ENCODE measurements at regions not wholly inside any gene's neighbourhood (a gene's known extent, or its start where the extent isn't known, plus 50 kb on each side); places are given as distances from the start of the nearest gene placed in this dataset.

GRCh38 chr10:24128066-24128730 is 80.7 kb upstream of the KIAA1217 start:
- intact Hi-C loops (cut with DNase I, micrococcal nuclease): no loop called here
- DNase-seq (no peak), ATAC-seq (no peak)

DNA sequence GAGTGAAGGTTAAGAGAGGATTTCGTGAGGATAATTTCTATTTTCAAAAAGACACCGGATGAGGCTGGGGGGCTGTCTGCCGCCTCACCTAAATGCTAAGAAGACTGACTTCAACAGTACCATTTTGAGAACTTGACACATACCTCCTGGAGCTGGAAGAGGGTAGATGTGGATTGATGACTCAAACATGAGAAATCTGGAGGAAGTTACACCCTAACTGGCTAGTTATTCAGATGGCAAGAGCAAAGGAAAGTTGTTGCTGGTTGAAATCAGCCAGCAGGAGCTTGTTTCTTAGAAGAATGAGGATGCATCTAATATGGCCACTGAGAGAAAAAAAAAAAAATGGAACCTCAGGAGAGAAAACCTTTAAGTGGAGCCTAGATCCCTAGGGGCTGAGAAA is 76.2 kb upstream of the KIAA1217 start:
- no peak for ATAC-seq
- DNase-seq: no peak
- intact Hi-C loops (cut with DNase I, micrococcal nuclease): no loop called here

GRCh38 chr10:24133835-24134234 is 75.1 kb upstream of the KIAA1217 start:
- intact Hi-C loops (cut with DNase I, micrococcal nuclease): no loop called here
- DNase-seq (no peak), ATAC-seq (peak; percentile 68)

DNA sequence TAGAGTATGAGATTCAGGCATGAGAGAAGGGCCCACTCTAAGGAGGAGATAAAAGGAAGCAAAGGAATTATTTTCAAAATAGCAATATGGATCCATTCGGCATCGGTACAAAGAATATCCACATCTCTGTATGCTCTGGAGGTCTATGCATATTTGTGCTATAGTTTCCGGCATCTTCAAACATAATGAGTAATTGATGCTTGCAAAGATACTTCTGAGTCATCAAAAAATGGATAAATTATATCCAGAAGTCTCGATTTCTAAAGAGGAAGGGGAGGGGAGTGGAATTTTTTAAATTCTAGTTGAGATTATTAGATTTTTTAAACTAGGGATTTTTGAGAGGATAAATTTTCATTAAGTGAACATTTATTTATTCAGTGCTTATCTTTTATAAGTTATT is 72.9 kb upstream of the KIAA1217 start:
- intact Hi-C loops (cut with DNase I, micrococcal nuclease): no loop called here
- ATAC-seq: no peak
- no peak for DNase-seq

- intact Hi-C loops (cut with DNase I, micrococcal nuclease): no loop called here
- no peak for ATAC-seq
Measured at GRCh38 chr10:24147321-24147720, 61.6 kb upstream of the KIAA1217 start.

GRCh38 chr10:24149640-24150039 is 59.3 kb upstream of the KIAA1217 start:
- intact Hi-C loops (cut with DNase I, micrococcal nuclease): no loop called here
- ATAC-seq (no peak), DNase-seq (no peak)

More at GRCh38 chr10:24147321-24147720, 61.6 kb upstream of the KIAA1217 start:
- DNase-seq: no peak

DNA sequence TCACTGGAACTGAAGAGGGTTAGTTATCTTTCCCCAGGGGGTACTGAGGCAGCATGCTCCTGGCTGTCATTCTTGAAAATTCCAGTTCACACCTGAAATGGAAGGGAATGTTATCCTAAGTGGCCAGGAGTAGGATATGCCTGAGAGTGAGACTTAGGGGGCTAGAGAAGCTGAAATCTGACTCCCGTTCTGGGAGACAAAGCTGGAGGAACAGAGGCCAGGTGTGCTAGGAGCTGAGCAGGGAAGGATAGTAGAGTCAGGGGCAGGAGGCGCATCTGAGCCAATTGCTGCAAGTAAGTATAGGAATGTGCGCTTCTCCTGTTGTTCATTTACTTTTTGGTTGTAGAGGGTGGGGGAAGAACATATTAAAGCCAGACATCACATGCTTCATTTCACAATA is 58.1 kb upstream of the KIAA1217 start:
- ATAC-seq: no peak
- intact Hi-C loops (cut with DNase I, micrococcal nuclease): no loop called here
- DNase-seq: no peak

DNA sequence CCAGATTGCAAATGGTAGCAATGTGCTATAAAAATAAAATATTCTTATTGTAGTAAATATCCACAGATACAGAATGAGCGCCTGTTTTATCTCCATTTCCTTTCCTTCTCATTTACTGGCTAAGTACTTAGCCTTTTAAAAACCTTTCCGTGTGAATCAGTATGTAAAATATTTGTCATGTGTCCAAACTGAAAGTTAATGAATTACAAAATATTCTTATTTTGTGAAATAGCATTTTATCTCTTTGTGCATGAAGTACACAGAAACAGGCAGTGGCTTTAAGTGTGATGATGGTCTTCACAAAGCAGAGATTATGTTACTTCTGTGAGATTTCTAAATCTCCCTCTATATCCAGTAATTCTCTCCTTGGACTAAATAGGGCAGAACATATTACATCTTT is 56.7 kb upstream of the KIAA1217 start:
- intact Hi-C loops (cut with DNase I, micrococcal nuclease): no loop called here
- ATAC-seq: no peak
- DNase-seq: no peak

GRCh38 chr10:24153031-24153430 is 55.9 kb upstream of the KIAA1217 start:
- no peak for DNase-seq
- intact Hi-C loops (cut with DNase I, micrococcal nuclease): no loop called here
- ATAC-seq: no peak

DNA sequence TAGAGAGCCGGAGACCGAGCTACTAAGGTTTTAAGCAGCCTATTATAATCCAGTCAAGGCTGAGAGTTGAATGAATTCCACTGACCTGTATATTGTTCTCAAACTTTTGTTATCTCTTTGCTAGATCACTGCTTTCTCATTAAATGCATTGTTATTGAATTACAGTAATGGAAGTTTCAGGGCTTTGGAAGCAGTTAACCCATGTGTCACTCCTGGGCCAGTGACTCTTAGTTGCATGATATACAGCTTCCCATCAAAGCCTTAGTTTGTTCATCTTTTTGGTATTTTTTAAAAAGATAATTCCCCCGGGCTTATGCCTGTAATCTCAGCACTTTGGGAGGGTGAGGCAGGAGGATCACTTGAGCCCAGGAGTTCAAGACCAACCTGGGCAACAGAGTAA is 55.4 kb upstream of the KIAA1217 start:
- ATAC-seq (no peak), DNase-seq (no peak)
- intact Hi-C loops (cut with DNase I, micrococcal nuclease): no loop called here

GRCh38 chr10:24156686-24157085 is 52.3 kb upstream of the KIAA1217 start:
- ATAC-seq (no peak), DNase-seq (no peak)
- intact Hi-C loops (cut with DNase I, micrococcal nuclease): no loop called here

GRCh38 chr10:24157567-24157966 is 51.4 kb upstream of the KIAA1217 start:
- DNase-seq (no peak), ATAC-seq (no peak)
- intact Hi-C loops (cut with DNase I, micrococcal nuclease): no loop called here

All from left colon (tissue), 2 donors.